HG03097 (cell line): ENCODE measurements at regions not wholly inside any gene's neighbourhood (a gene's known extent, or its start where the extent isn't known, plus 50 kb on each side); places are given as distances from the start of the nearest gene placed in this dataset.
"Not testable (repeated sequence)": the region's sequence is repeated elsewhere in the genome, so short reads cannot be mapped to it uniquely, and the experiment has no call there.

ENCODE experiments used
- ATAC-seq: cut with Tn5 transposase; IDR thresholded peaks from one replicate; pipeline ENCODE4 v1.9.1; 2021; ENCODE audit not compliant: unreplicated experiment, low FRiP score

DNA sequence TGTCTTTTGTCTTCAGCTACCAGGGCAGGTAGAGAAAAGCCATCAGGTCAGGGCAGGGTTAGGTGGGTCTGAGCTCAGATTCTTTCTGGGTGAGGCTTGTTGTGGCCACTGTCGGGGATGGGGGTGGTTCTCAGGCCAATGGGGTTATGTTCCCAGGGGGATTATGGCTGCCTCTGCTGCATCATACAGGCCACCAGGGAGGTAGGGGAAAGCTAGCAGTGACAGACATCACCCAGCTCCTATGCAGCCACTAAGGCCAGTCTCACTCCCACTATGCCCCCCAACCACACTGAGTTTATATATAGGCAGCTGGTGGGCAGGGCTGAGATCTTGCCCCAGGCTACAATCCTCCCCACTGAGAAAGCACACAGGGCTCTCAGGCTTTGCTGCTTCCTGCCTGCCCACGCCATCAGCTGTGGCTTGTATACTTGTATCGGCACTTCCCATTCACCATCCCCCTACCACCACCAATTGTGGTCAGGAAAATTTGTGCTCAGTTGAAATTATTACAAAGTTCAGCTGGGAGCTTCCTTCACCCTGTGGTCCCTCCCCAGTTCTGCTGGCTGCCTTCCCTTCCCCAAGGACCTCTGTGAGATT is 72.6 kb upstream of the PTPN13 start:
- no peak for ATAC-seq

DNA sequence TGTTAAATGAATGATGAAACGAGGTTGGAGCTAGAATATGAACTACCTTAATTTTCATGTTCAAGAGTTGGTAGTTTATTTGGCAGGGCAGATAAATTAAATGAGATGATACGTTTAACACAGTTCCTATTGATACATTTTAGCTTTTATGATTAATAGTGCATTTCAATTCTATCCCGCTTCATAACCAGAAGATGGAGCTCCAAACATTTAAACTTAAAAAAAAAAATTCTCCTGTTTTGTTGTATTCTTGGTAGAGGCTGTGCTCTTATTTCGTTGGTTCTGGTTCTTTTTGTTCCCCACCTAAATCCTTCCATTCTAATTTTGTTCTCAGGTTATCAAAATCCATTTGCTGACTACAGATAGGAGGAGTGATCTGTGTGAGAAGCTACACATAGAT is 71.8 kb upstream of the PTPN13 start:
- no peak for ATAC-seq

DNA sequence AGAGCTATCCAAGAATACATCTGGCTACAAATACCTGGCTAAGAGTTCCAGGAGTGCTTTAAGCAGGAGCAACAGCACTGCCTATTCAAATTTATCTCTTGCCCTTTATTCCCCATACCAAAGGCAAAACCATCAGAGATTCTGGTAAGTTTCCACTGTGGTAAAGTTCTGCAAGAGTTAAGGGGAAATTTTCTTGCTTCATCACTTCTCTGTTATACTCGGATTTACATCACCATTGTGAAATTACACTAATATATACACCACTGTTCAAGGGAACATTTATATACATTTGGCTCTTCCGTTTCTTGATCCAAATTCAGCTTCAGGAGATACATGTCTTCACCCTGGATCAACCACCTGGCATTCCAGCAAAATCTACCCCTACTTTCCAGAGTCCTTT is 70.8 kb upstream of the PTPN13 start:
- no peak for ATAC-seq

DNA sequence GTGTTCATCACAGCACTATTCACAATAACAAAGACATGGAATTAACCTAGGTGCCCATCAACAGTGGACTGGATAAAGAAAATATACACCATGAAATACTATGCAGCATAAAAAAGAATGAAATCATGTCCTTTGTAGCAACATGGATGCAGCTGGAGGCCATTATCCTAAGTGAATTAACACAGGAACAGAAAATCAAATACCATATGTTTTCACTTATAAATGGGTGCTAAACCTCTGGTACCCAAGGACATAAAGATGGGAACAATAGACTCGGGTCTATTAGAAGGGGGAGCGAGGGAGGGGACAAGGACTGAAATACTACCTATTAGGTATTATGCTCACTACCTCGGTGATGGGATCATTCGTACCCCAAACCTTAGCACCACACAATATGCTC is 66.4 kb upstream of the PTPN13 start:
- not testable (repeated sequence) for ATAC-seq

DNA sequence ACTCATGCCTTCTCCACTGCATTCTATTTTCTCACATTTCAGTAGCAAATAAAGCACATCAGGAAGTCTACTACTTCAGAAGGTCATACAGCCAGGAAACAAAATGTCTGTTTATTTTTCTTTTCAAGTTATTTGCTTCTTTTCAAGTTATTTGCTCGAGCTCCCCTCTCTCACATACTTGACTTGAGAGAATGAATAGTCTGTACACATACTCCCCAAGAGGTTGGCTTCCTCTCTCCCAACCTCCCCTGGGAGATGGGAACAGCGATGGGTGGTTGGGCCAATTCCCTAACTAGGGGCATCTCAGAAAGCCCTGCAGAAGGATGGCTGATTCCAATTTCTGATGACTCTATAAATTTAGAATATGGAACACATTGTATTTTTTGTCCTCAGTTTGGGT is 64.7 kb upstream of the PTPN13 start:
- no peak for ATAC-seq

DNA sequence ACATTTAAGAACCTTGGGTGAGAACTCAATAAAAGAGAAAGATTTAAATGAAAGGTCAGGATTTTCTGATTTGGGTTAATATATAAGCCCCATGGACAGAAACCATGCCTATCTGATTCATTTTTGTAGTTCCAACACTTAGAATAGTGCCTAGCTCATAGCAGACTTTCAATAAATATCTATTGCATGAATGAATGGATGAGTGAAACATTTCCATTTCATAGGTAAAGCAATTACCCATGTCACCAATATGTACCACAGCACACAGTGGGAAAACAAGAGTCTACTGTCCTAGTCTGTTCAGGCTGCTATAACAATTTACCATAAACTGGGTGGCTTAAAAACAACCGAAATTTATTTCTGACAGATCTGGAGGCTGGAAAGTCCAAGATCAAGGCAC is 63.9 kb upstream of the PTPN13 start:
- peak; percentile 79 for ATAC-seq

DNA sequence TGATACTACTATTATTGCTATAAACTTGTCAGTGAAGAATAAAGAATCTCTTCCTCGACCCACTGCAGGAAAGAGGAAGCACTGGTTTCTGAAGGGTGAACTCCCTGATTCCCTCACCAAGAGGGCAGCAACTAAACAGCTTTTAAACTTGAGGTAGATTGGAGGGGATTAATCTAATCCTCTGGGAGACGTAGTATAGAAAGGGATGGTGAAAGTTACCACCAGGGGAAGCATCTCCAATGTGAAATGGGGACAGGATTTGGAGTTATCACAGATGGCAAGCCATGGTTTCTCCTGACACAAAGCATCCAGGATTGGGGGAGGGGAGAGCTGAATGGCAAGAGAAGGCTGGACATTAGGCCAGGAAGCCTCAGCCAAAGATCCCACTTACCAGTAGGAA is 62.7 kb upstream of the PTPN13 start:
- no peak for ATAC-seq

DNA sequence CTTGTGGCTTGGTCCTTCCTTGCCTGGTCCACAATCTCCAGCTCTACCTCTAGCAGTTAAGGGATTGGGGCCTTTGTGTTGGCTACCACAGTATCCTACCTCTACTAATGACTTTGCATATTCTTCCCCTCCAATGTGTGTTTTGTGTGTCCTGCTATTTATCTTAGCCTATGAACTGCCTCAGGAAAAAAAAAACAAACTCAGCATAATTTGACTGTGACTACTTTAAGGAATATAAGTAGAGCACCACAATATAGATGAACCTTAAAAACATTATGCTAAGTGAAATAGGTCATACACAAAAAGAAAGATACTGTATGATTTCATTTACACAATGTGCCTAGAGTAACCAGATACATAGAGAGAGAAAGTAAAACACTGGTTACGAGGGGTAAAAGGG is 61.3 kb upstream of the PTPN13 start:
- ATAC-seq: no peak

DNA sequence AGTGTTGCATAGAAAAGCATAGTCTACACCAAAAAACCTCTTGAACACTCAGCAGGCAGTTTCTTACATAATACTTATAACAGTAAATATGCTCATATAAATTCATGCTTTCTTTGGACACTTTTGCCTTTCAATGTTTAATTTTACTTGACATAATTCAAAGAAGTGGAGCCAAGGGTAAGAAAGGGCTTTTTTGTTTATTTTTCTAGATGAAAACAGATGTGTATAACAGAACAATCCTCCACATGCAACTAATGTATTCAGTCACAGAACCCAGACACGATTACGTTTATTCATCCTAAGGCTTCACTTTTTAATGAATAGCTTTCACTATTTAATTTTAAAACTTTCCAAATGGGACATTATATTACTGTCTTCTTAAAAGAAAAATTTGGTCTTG is 58.0 kb upstream of the PTPN13 start:
- ATAC-seq: no peak

DNA sequence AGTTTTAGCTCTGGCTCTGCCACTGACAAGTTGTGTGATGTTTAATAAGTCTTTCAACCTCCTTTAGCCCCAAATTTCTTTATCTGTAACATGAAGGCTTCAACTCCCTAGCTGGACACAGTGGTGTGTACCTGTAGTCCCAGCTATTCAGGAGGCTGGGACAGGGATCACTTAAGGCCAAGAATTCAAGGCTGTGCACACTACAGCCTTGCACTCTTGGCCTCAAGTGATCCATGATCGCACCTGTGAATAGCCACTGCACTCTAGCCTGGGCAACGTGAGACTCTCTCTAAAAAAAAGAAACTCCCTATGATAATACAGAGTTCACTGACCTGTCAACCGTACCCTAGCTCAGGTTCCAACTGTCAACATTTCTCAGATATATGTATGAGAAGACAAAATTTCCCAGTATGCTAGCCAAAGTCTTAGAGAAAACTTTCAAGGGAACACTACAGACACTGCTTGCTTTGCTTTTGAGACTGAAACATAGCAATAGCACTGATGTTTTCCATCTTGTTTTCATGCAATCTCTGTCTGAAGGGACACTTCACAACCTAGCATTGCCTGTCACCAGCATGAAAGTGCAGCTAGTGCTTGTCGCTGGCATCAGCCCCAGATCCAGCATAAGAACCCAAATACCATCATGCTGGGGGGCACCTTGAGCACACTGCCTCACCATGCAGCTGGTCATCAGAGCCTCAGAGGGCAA is 51.6 kb upstream of the PTPN13 start:
- ATAC-seq: no peak

DNA sequence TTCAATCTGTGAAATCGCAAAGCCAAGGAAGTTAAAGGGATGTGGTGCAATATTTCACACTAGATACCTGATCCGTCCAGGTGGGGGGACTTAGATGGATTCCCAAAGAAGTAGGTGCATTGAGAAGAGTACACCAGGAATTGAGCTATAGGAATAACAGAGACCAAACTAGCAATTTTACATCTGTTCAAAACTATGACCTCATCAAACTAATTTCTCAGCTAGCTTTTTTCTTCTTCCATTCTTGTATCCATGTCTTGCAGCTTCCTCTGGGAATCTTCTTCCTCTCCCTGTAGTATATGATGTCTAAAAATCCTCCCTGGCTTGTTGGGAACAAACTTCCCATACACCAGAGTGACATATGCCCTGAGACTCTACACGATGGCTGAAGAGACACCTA is 51.0 kb upstream of the PTPN13 start:
- ATAC-seq: no peak

DNA sequence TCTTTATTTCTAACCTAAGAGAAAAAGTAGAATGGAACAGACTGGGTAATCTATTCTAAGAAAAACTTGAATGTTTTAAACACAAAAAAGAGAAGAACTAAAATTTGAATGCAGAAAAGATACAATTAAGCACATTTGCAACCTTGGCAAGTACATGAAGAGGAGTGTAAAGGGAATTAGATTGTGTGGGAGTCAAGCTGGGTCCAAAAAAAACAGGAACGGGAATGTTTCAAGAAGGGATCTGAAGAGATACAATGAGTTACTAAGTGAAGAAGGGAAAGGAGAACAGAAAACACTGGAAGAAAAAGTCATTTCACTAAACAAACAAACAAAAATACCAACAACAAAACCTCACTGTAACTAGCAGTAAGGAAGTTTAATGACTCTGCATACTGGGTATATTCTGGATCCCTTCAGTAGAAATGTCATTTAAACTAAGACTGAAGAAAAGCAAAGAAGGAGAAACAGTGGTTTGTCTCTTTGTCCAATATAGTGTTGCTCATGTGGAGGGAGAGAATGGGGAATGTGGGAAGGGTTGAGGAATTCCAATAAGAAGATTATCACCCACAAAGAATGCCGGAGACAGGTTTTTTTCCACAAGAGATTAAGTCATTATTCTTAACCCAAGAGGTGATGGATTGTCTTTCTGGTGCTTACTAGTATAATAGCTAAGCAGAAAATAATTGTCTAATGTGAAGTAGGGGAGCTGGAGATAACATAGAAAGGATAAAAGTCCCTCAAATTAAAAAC is 50.4 kb upstream of the PTPN13 start:
- ATAC-seq: no peak

DNA sequence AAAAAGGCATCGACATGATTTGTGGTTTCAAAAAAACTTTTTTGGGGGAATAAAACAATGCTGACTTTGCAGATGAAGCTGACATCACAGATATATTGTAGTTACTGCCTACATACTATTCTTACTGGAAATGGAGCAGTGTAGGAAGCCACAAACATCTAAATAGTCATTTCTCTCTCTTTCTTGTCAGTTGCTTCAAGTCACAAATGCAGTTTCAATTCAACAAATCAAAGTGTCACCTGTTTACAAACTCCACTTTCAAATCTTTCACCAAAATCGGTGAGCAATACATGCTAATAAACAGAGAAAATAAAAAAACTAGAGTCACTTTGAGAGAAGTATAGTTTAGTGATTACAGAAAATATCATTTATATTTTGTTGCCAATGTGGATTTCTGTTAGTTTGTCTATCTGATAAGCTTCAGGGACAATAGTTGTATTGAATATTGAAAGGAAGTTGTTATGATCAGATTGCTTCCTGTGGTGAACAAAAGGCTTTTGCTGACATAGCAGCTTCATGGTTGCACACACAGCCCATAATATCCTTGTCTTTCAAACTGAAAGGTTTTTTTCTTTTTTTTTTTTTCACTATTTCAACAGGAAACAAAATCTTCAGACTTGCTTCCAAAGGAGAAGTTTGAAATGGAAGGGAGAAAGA is 49.7 kb upstream of the PTPN13 start:
- ATAC-seq: peak; percentile 79
